Keratinocyte (primary cell): ENCODE measurements at regions not wholly inside any gene's neighbourhood (a gene's known extent, or its start where the extent isn't known, plus 50 kb on each side); places are given as distances from the start of the nearest gene placed in this dataset.

Source experiments
- CTCF ChIP-seq, 3 experiments: IDR thresholded peaks in 1 of 3; conservative IDR thresholded peaks in 1 of 3; optimal IDR thresholded peaks in 1 of 3; 2 replicates in 2 of 3; 3 replicates in 1 of 3; pipeline versions ENCODE3 to v1.5.1; 2011; ENCODE audit warnings: low read length in 3 of 3, mild to moderate bottlenecking in 3 of 3, moderate library complexity in 2 of 3, control low read depth in 1 of 3, inconsistent platforms in 1 of 3; ENCODE audit not compliant: insufficient read depth in 2 of 3; ENCODE audit errors: extremely low read depth in 1 of 3
- EZH2 ChIP-seq: IDR thresholded peaks from one replicate; pipeline ENCODE4 v1.6.1; 2012; ENCODE audit warnings: inconsistent platforms, mild to moderate bottlenecking, low read length, moderate library complexity

DNA sequence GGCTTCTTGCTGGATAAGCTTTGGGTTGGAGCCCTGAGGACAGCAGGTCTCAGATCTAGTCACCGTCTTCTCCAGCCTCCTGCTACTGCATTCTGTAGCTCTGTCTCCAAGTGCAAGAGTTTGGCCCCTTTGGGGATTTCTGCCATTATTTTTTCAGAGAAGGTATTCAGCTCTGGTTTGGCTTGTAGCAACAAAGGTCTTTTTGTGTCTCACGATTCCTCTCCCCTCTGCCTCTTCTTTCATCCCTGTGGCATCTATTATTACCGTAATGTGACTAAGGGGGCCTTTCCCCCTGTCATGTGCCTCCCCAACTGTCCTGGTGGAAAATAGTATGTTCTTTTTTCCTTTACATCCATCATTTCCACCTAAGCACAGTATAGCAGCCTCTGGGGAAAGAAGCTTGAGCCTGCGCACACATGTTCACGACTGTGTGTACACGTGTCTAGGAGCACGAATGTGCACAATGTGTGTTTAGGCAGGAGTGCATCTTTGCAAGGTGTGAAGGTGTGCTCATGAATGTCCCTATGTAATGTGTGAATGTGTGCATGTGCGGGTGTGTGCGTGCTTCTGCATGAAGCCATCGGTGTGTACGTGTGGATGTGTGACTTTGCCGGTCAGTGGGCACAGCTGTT is 273.9 kb downstream of the ZNF536 start:
- TF ChIP-seq CTCF (optimal IDR thresholded peaks at IDR 0.05 in 1 of 3, IDR thresholded peaks at IDR 0.05 in 1 of 3, conservative IDR thresholded peaks at IDR 0.05 in 1 of 3; ENCODE audit: extremely low read depth in 1 of 3, insufficient read depth in 2 of 3, low read length in 3 of 3) (no peak), EZH2 (no peak)
